ENCODE measurements at regions not wholly inside any gene's neighbourhood (a gene's known extent, or its start where the extent isn't known, plus 50 kb on each side); places are given as distances from the start of the nearest gene placed in this dataset.
"Not testable (repeated sequence)": the region's sequence is repeated elsewhere in the genome, so short reads cannot be mapped to it uniquely, and the experiment has no call there.

- H3K4me3 ChIP-seq (ENCODE audit: low read depth, low read length): no peak overlapping the region
- no peak for TF ChIP-seq CTCF (IDR thresholded peaks at IDR 0.05; ENCODE audit: borderline replicate concordance, insufficient read depth, low read depth, low read length)
Measured at GRCh38 chr13:50167224-50167947, 152.1 kb downstream of the KCNRG start.

GRCh38 chr13:50167967-50168366, 152.7 kb downstream of the KCNRG start:
- TF ChIP-seq CTCF (IDR thresholded peaks at IDR 0.05; ENCODE audit: borderline replicate concordance, insufficient read depth, low read depth, low read length): no peak
- no peak overlapping the region for H3K4me3 ChIP-seq (ENCODE audit: low read depth, low read length)

DNA sequence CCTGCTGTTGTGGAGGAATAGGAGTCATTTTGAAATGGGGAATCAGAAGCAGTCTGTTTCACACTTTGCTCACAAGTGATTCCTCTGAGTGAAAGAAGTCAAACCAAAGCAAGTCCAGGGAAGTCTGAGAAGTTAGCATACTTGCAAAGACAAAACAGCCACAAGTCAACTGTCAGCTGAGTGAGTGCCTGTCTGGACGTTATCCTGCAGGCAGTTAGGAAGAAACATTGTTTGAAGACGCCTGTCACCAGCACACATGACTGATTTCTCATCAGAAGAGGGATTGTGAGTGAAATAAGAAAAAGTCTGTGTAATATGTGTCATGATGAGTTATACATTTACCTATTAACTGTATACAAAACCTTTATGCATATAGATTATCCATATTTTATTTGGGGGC, 153.5 kb downstream of the KCNRG start:
- no peak for TF ChIP-seq CTCF (IDR thresholded peaks at IDR 0.05; ENCODE audit: borderline replicate concordance, insufficient read depth, low read depth, low read length)
- H3K4me3 ChIP-seq (ENCODE audit: low read depth, low read length): no peak overlapping the region

DNA sequence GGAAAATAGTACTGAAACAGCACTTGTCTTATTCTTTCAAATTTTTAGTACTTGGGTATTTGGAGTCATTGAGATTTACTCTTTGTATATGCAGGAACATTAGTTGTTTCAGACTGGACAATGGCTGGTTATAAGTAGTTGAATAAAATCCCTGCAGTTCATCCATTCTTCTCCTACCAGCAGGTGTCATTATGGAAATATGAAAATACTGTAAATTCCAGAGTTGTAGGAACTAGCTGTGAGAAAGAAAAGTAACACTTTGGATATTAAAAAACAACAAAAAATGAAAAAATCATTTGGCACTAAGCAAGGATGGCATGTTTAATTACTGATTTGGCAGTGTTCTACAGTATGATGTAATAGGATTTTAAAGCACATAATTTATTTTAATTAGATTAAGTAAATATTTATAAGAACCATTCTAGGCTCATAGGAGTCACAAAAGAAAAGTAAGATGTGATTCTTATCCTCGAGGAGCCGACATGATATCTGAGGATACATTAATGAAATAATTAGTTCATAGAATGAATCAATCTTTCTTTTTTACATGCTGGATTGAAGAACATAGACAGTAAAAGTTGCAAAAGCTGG, 155.3 kb downstream of the KCNRG start:
- H3K4me3 ChIP-seq (ENCODE audit: low read depth, low read length): no peak overlapping the region
- no peak for TF ChIP-seq CTCF (IDR thresholded peaks at IDR 0.05; ENCODE audit: borderline replicate concordance, insufficient read depth, low read depth, low read length)

DNA sequence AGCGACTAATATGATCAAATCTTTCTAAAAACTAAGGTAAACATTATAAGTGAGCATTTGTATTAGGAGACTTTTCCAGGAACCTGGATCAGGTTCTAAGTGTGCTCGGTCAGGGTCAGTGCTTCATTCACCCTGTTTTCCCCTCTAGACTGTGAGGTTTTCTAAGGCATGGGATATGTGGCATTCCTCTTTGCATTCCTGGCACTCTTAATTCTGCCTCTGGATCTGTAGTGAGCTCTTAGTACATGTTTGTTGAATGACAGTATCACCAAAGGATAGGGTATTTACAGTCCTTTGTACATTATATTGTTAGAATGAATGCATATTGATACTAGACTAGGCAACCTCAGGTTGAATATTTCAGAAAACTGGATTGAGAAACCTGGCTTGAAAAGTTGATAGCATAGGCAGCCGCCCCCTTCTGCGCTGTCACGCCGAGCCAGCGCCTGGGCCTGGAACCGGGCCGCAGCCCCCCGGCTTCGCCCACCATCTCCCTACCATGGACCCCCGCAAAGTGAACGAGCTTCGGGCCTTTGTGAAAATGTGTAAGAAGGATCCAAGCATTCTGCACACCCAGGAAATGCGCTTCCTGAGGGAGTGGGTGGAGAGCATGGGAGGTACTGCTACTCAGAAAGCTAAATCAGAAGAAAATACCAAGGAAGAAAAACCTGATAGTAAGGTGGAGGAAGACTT, 156.5 kb downstream of the KCNRG start:
- no peak overlapping the region for H3K4me3 ChIP-seq (ENCODE audit: low read depth, low read length)
- TF ChIP-seq CTCF (IDR thresholded peaks at IDR 0.05; ENCODE audit: borderline replicate concordance, insufficient read depth, low read depth, low read length): no peak

DNA sequence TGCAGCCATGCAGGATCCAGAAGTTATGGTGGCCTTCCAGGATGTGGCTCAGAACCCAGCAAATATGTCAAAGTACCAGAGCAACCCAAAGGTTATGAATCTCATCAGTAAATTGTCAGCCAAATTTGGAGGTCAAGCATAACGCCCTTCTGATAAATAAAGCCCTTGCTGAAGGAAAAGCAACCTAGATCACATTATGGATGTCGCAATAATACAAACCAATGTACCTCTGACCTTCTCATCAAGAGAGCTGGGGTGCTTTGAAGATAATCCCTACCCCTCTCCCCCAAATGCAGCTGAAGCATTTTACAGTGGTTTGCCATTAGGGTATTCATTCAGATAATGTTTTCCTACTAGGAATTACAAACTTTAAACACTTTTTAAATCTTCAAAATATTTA, 157.8 kb downstream of the KCNRG start:
- not testable (repeated sequence) for H3K4me3 ChIP-seq (ENCODE audit: low read depth, low read length)

GRCh38 chr13:50174630-50175029, 159.4 kb downstream of the KCNRG start:
- H3K4me3 ChIP-seq (ENCODE audit: low read depth, low read length): no peak overlapping the region
- TF ChIP-seq CTCF (IDR thresholded peaks at IDR 0.05; ENCODE audit: borderline replicate concordance, insufficient read depth, low read depth, low read length): no peak
